Gastrocnemius medialis (tissue), 4 donors: ENCODE measurements at regions not wholly inside any gene's neighbourhood (a gene's known extent, or its start where the extent isn't known, plus 50 kb on each side); places are given as distances from the start of the nearest gene placed in this dataset.

Experiments used
- CTCF ChIP-seq, 5 experiments: fragments of 450-650 bp in 3 of 5; fragments of 200-600 bp in 2 of 5; sonication (generic) in 2 of 5; IDR thresholded peaks in 4 of 5; conservative IDR thresholded peaks in 1 of 5; 1 replicate in 4 of 5; 2 replicates in 1 of 5; pipeline ENCODE4 v1.5.1; 2016 to 2019; ENCODE audit warnings: antibody characterized with exemption in 5 of 5, mild to moderate bottlenecking in 3 of 5, moderate library complexity in 3 of 5
- POLR2A ChIP-seq, 2 donors: fragments of 450-650 bp; IDR thresholded peaks; one replicate each; pipeline ENCODE4 v1.6.1; 2017; ENCODE audit warnings: antibody characterized with exemption in 2 of 2, mild to moderate bottlenecking in 2 of 2, moderate library complexity in 2 of 2

DNA sequence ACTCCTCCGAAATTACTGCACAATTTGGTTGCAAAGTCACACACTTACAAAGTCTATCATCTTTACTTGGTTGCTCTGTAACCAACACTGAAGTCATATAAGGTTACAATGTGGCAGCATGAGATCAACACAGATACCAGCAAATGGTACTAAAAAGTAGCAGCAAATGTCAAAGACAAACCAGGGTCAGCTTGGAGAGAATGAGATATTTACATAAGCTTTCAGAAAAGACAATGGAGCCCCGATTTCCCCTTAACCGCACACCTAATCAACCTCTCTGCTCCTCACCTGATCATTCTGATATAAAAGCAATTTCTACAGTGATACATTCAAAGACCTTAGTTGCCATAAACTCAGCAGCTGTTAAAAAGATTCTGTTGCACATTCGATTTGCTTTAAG lies 76.4 kb upstream of the FOXN3 start:
- TF ChIP-seq CTCF (IDR thresholded peaks at IDR 0.05 in 4 of 5, conservative IDR thresholded peaks at IDR 0.05 in 1 of 5) (no peak), POLR2A (IDR thresholded peaks at IDR 0.05) (no peak)
